WERI-Rb-1 (cell line): ENCODE measurements at regions not wholly inside any gene's neighbourhood (a gene's known extent, or its start where the extent isn't known, plus 50 kb on each side); places are given as distances from the start of the nearest gene placed in this dataset.
A peak's percentile ranks its signal among the peaks of the same experiment; 100 is the strongest.

Source experiments
- DNase-seq: peaks from one replicate; pipeline ENCODE4 v3.0.0-alpha.2; 2020
- H3K27ac ChIP-seq: fragments of 250-450 bp; sonication (Bioruptor Pico); 2 replicates; pipeline ENCODE4 v1.5.1; 2020; ENCODE audit warnings: mild to moderate bottlenecking, moderate library complexity
- H3K27me3 ChIP-seq: fragments of 250-450 bp; sonication (Bioruptor Pico); 2 replicates; pipeline ENCODE4 v1.5.1; 2021; ENCODE audit warnings: mild to moderate bottlenecking, low read depth, moderate library complexity; ENCODE audit not compliant: insufficient read depth, severe bottlenecking
- H3K36me3 ChIP-seq: fragments of 250-450 bp; sonication (Bioruptor Pico); 2 replicates; pipeline ENCODE4 v1.5.1; 2020; ENCODE audit warnings: mild to moderate bottlenecking, moderate library complexity
- H3K4me3 ChIP-seq: 2 replicates; pipeline ENCODE4 v1.5.1; 2011; ENCODE audit warnings: low read depth, mild to moderate bottlenecking, control low read depth, low read length
- H3K9me3 ChIP-seq: fragments of 250-450 bp; sonication (Bioruptor Pico); 2 replicates; pipeline ENCODE4 v1.5.1; 2021; ENCODE audit warnings: mild to moderate bottlenecking, moderate library complexity; ENCODE audit not compliant: severe bottlenecking
- TF ChIP-seq, protein P1 (sequence below): IDR thresholded peaks from 2 replicates; pipeline ENCODE4 v1.5.1; 2011; ENCODE audit warnings: low read depth, mild to moderate bottlenecking, control low read depth, inconsistent platforms, low read length

GRCh38 chr13:72229067-72229466, 362.1 kb upstream of the DACH1 start:
- Histone ChIP-seq H3K9me3 (no peaks in the 10 kb centered on the region), H3K27ac (no peak overlapping the region), H3K36me3 (no peaks in the 10 kb centered on the region), H3K27me3 (no peaks in the 10 kb centered on the region), H3K4me3 (no peak overlapping the region)
- TF ChIP-seq, protein P1, sequence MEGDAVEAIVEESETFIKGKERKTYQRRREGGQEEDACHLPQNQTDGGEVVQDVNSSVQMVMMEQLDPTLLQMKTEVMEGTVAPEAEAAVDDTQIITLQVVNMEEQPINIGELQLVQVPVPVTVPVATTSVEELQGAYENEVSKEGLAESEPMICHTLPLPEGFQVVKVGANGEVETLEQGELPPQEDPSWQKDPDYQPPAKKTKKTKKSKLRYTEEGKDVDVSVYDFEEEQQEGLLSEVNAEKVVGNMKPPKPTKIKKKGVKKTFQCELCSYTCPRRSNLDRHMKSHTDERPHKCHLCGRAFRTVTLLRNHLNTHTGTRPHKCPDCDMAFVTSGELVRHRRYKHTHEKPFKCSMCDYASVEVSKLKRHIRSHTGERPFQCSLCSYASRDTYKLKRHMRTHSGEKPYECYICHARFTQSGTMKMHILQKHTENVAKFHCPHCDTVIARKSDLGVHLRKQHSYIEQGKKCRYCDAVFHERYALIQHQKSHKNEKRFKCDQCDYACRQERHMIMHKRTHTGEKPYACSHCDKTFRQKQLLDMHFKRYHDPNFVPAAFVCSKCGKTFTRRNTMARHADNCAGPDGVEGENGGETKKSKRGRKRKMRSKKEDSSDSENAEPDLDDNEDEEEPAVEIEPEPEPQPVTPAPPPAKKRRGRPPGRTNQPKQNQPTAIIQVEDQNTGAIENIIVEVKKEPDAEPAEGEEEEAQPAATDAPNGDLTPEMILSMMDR, result no peak
- no peak for DNase-seq

DNA sequence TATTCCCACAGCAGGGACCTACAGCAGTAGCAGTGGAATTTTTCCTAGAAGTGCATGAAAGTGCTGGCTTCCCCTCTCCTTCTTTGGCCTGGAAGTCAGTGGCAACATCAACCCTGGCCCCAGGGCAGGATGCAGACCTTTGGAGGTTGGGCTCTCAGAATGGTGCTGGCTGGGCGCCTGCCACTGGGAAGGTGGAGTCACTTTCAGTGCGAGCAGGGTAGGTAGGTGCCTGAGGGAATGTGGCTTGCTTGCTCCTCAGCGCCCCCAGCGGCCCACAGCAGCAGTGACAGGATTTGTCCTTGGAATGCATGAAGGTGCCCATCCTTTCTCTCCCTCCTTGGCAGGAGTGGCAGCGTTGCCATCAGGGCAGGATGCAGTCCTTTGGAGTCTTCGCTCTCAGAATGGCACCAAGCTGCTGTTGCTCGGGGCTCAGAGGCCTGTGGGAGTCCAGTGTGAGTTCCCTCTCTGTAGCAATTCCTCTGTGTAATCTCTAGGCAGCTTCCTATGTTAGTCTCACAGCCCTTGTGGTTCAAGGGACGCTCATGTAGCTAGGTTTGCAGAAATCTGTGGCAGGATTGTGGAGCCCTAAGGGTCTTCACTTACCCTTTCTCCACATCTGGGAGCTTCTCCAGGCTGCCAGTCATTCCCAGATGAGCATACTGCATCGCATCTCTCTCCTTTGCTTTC, 354.4 kb upstream of the DACH1 start:
- Histone ChIP-seq H3K4me3 (no peak overlapping the region), H3K27me3 (no peaks in the 10 kb centered on the region), H3K27ac (no peak overlapping the region), H3K9me3 (no peaks in the 10 kb centered on the region), H3K36me3 (no peaks in the 10 kb centered on the region)
- DNase-seq, result peak; percentile 27
- TF ChIP-seq, protein P1, result peak; percentile 97

GRCh38 chr13:72218966-72219365, 352.0 kb upstream of the DACH1 start:
- no peak overlapping the region for H3K4me3 ChIP-seq
- H3K9me3 ChIP-seq, result no peaks in the 10 kb centered on the region
- TF ChIP-seq, protein P1, result no peak
- H3K36me3 ChIP-seq, result no peaks in the 10 kb centered on the region
- H3K27me3 ChIP-seq, result no peaks in the 10 kb centered on the region
- DNase-seq, result no peak
- H3K27ac ChIP-seq, result no peak overlapping the region

- Histone ChIP-seq H3K27ac (no peak overlapping the region), H3K27me3 (no peaks in the 10 kb centered on the region), H3K9me3 (no peaks in the 10 kb centered on the region), H3K36me3 (no peaks in the 10 kb centered on the region), H3K4me3 (no peak overlapping the region)
- no peak for DNase-seq
- TF ChIP-seq, protein P1, result no peak
Measured at GRCh38 chr13:72217142-72217541, 350.1 kb upstream of the DACH1 start.

GRCh38 chr13:72208112-72208645, 341.2 kb upstream of the DACH1 start:
- DNase-seq, result peak; percentile 14
- H3K36me3 ChIP-seq, result no peaks in the 10 kb centered on the region
- H3K9me3 ChIP-seq, result no peaks in the 10 kb centered on the region
- no peak overlapping the region for H3K27ac ChIP-seq
- no peak overlapping the region for H3K4me3 ChIP-seq
- TF ChIP-seq, protein P1, result no peak
- no peaks in the 10 kb centered on the region for H3K27me3 ChIP-seq

DNA sequence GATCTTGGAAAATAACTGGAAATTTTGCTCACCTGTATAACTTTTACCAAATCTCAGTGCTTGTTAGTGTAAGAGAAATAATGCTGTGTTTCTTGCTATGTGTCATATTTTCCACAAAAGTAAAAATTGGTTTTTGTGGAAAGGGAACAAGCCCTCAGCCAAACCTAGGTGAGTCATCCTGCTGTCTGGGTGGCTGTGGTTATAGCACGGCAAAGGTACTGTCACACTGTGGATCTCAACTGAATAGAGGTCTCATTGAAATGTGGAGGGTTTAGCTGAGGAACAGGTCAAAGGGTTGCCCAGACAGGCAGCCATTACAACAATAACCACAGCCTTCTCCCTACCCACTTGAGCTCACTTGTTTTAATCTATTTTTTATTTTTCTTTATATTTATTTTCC, 338.8 kb upstream of the DACH1 start:
- H3K27me3 ChIP-seq, result no peaks in the 10 kb centered on the region
- TF ChIP-seq, protein P1, result no peak
- no peak overlapping the region for H3K27ac ChIP-seq
- DNase-seq, result no peak
- H3K4me3 ChIP-seq, result no peak overlapping the region
- no peaks in the 10 kb centered on the region for H3K9me3 ChIP-seq
- no peaks in the 10 kb centered on the region for H3K36me3 ChIP-seq
